Hepatocyte (in vitro differentiated cells): ENCODE measurements at regions not wholly inside any gene's neighbourhood (a gene's known extent, or its start where the extent isn't known, plus 50 kb on each side); places are given as distances from the start of the nearest gene placed in this dataset.

Experiments used
- DNase-seq: peaks from one replicate; pipeline ENCODE4 v3.0.0-alpha.2; 2016; ENCODE audit warnings: low spot score
- H2AFZ ChIP-seq: fragments of 200-600 bp; sonication (generic); 2 replicates; pipeline ENCODE4 v1.6.0; 2016; ENCODE audit warnings: antibody characterized with exemption, mild to moderate bottlenecking
- H3K27ac ChIP-seq: fragments of 200-600 bp; sonication (generic); 2 replicates; pipeline ENCODE4 v1.5.1; 2016; ENCODE audit warnings: mild to moderate bottlenecking
- H3K27me3 ChIP-seq: fragments of 200-600 bp; sonication (generic); 2 replicates; pipeline ENCODE4 v1.6.1; 2016
- H3K36me3 ChIP-seq: fragments of 200-600 bp; sonication (generic); replicated peaks from 2 replicates; pipeline ENCODE4 v1.5.1; 2016; ENCODE audit warnings: low read depth; ENCODE audit not compliant: insufficient read depth
- H3K4me1 ChIP-seq: fragments of 200-600 bp; sonication (generic); 2 replicates; pipeline ENCODE4 v1.5.1; 2016; ENCODE audit warnings: mild to moderate bottlenecking, moderate library complexity; ENCODE audit not compliant: insufficient read depth
- H3K4me2 ChIP-seq: fragments of 200-600 bp; sonication (generic); 2 replicates; pipeline ENCODE4 v1.6.0; 2016
- H3K4me3 ChIP-seq: fragments of 200-600 bp; sonication (generic); 2 replicates; pipeline ENCODE4 v1.5.1; 2016; ENCODE audit warnings: mild to moderate bottlenecking
- H3K79me2 ChIP-seq: fragments of 200-600 bp; sonication (generic); 2 replicates; pipeline ENCODE4 v1.6.0; 2017; ENCODE audit warnings: mild to moderate bottlenecking
- H3K9me2 ChIP-seq: fragments of 200-600 bp; sonication (generic); replicated peaks from 2 replicates; pipeline ENCODE4 v1.6.0; 2017; ENCODE audit warnings: mild to moderate bottlenecking; ENCODE audit not compliant: insufficient read depth
- H3K9me3 ChIP-seq: fragments of 200-600 bp; sonication (generic); 2 replicates; pipeline ENCODE4 v1.5.1; 2016; ENCODE audit warnings: low read depth, mild to moderate bottlenecking
- H4K20me1 ChIP-seq: fragments of 200-600 bp; sonication (generic); 2 replicates; pipeline ENCODE4 v1.6.0; 2016; ENCODE audit warnings: mild to moderate bottlenecking; ENCODE audit not compliant: insufficient read depth, poor library complexity, severe bottlenecking
- CTCF ChIP-seq: fragments of 200-600 bp; sonication (generic); IDR thresholded peaks from 2 replicates; pipeline ENCODE4 v1.5.1; 2016; ENCODE audit warnings: antibody characterized with exemption, mild to moderate bottlenecking; ENCODE audit not compliant: poor library complexity
- EZH2 ChIP-seq: fragments of 200-600 bp; sonication (generic); IDR thresholded peaks from 2 replicates; pipeline ENCODE4 v1.6.1; 2016; ENCODE audit warnings: antibody characterized with exemption, mild to moderate bottlenecking, borderline replicate concordance
- EZH2phosphoT487 ChIP-seq: fragments of 200-600 bp; sonication (generic); IDR thresholded peaks from one replicate; pipeline ENCODE4 v1.6.1; 2018; ENCODE audit warnings: antibody characterized with exemption, mild to moderate bottlenecking, low read depth, moderate library complexity; ENCODE audit not compliant: unreplicated experiment, severe bottlenecking
- WGBS: methylation state at CpG from one replicate; pipeline ENCODE4 v1.1.6; 2016; ENCODE audit warnings: low lambda C conversion rate; ENCODE audit errors: missing lambda C conversion rate; 5-methylcytosine and 5-hydroxymethylcytosine counted together

GRCh38 chr4:157912212-157912611, 260.6 kb downstream of the GASK1B start:
- H2AFZ ChIP-seq, result no peak overlapping the region
- H3K27ac ChIP-seq, result no peak overlapping the region
- H3K9me3 ChIP-seq, result no peaks in the 10 kb centered on the region
- no peak overlapping the region for H3K4me3 ChIP-seq
- H4K20me1 ChIP-seq, result no peaks in the 10 kb centered on the region
- H3K36me3 ChIP-seq, result no peaks in the 10 kb centered on the region
- H3K27me3 ChIP-seq, result no peaks in the 10 kb centered on the region
- H3K4me2 ChIP-seq, result no peak overlapping the region
- TF ChIP-seq CTCF (no peak), EZH2phosphoT487 (no peak), EZH2 (no peak)
- H3K9me2 ChIP-seq, result no peaks in the 10 kb centered on the region
- no peak for DNase-seq
- 84% methylated on average over 3 of the region's 3 CpGs for WGBS
- H3K4me1 ChIP-seq, result no peaks in the 10 kb centered on the region
- H3K79me2 ChIP-seq, result no peaks in the 10 kb centered on the region

- Histone ChIP-seq H3K79me2 (no peaks in the 10 kb centered on the region), H4K20me1 (no peaks in the 10 kb centered on the region), H3K4me2 (no peak overlapping the region), H3K4me1 (no peaks in the 10 kb centered on the region), H3K4me3 (no peak overlapping the region), H2AFZ (no peak overlapping the region), H3K27me3 (no peaks in the 10 kb centered on the region), H3K9me3 (no peaks in the 10 kb centered on the region), H3K27ac (no peak overlapping the region), H3K36me3 (no peaks in the 10 kb centered on the region), H3K9me2 (no peaks in the 10 kb centered on the region)
- 76% methylated on average over 1 of the region's 1 CpG for WGBS
- no peak for DNase-seq
- TF ChIP-seq CTCF (no peak), EZH2 (no peak), EZH2phosphoT487 (no peak)
These were observed 261.2 kb downstream of the GASK1B start for GRCh38 chr4:157911662-157912061.

GRCh38 chr4:157908691-157909090, 264.1 kb downstream of the GASK1B start:
- H3K4me3 ChIP-seq, result no peak overlapping the region
- no peak for DNase-seq
- no peaks in the 10 kb centered on the region for H3K4me1 ChIP-seq
- H3K27ac ChIP-seq, result no peak overlapping the region
- TF ChIP-seq CTCF (no peak), EZH2phosphoT487 (no peak), EZH2 (no peak)
- H3K9me2 ChIP-seq, result no peaks in the 10 kb centered on the region
- H3K27me3 ChIP-seq, result no peaks in the 10 kb centered on the region
- H3K9me3 ChIP-seq, result no peaks in the 10 kb centered on the region
- H4K20me1 ChIP-seq, result no peaks in the 10 kb centered on the region
- no peaks in the 10 kb centered on the region for H3K36me3 ChIP-seq
- WGBS, result 86% methylated on average over 2 of the region's 2 CpGs
- no peak overlapping the region for H2AFZ ChIP-seq
- H3K79me2 ChIP-seq, result no peaks in the 10 kb centered on the region
- no peak overlapping the region for H3K4me2 ChIP-seq

GRCh38 chr4:157908031-157908430, 264.8 kb downstream of the GASK1B start:
- Histone ChIP-seq H3K4me1 (no peaks in the 10 kb centered on the region), H3K4me2 (no peak overlapping the region), H3K27ac (no peak overlapping the region), H3K36me3 (no peaks in the 10 kb centered on the region), H3K4me3 (no peak overlapping the region), H4K20me1 (no peaks in the 10 kb centered on the region), H3K79me2 (no peaks in the 10 kb centered on the region), H2AFZ (no peak overlapping the region), H3K27me3 (no peaks in the 10 kb centered on the region), H3K9me3 (no peaks in the 10 kb centered on the region), H3K9me2 (no peaks in the 10 kb centered on the region)
- TF ChIP-seq EZH2phosphoT487 (no peak), EZH2 (no peak)
- no peak for DNase-seq
- 75% methylated on average over 3 of the region's 3 CpGs for WGBS
